ENCODE measurements at regions not wholly inside any gene's neighbourhood (a gene's known extent, or its start where the extent isn't known, plus 50 kb on each side); places are given as distances from the start of the nearest gene placed in this dataset.

- DNase-seq (ENCODE audit: low read depth, low spot score): no peak
- RAD21 ChIA-PET (ENCODE audit: low non-redundant PET in 1 of 2, low total read pairs in 2 of 2, uncharacterized antibody in 2 of 2, unreplicated experiment in 2 of 2): no interaction called here
- CTCF ChIA-PET: no interaction called here
These were observed 185.7 kb upstream of the MARCKS start for GRCh38 chr6:113671421-113671820.

More at GRCh38 chr6:113671421-113671820, 185.7 kb upstream of the MARCKS start:
- no peak overlapping the region for H3K9ac ChIP-seq (ENCODE audit: low read length)
- H3K4me3 ChIP-seq (replicated peaks in 1 of 2; ENCODE audit: low read depth in 1 of 2, low read length in 2 of 2): no peak overlapping the region
- H3K27ac ChIP-seq (ENCODE audit: low read depth, low read length): no peak overlapping the region
- TF ChIP-seq SRF (IDR thresholded peaks at IDR 0.05; ENCODE audit: low read depth): no peak
- TF ChIP-seq SP1 (IDR thresholded peaks at IDR 0.05; ENCODE audit: low read depth): no peak
- no peak for TF ChIP-seq ATF3 (IDR thresholded peaks at IDR 0.05)
- no peak for TF ChIP-seq POLR2AphosphoS5 (IDR thresholded peaks at IDR 0.05; ENCODE audit: low read depth, low read length)
- TF ChIP-seq SIN3A (IDR thresholded peaks at IDR 0.05; ENCODE audit: low read depth): no peak
- no peak for TF ChIP-seq EGR1 (IDR thresholded peaks at IDR 0.05; ENCODE audit: low read depth)
- TF ChIP-seq EZH2phosphoT487 (IDR thresholded peaks at IDR 0.05; ENCODE audit: borderline replicate concordance): no peak
- TF ChIP-seq, protein P1, sequence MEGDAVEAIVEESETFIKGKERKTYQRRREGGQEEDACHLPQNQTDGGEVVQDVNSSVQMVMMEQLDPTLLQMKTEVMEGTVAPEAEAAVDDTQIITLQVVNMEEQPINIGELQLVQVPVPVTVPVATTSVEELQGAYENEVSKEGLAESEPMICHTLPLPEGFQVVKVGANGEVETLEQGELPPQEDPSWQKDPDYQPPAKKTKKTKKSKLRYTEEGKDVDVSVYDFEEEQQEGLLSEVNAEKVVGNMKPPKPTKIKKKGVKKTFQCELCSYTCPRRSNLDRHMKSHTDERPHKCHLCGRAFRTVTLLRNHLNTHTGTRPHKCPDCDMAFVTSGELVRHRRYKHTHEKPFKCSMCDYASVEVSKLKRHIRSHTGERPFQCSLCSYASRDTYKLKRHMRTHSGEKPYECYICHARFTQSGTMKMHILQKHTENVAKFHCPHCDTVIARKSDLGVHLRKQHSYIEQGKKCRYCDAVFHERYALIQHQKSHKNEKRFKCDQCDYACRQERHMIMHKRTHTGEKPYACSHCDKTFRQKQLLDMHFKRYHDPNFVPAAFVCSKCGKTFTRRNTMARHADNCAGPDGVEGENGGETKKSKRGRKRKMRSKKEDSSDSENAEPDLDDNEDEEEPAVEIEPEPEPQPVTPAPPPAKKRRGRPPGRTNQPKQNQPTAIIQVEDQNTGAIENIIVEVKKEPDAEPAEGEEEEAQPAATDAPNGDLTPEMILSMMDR (IDR thresholded peaks at IDR 0.05 in 2 of 3, conservative IDR thresholded peaks at IDR 0.05 in 1 of 3; ENCODE audit: borderline replicate concordance in 1 of 3, insufficient read depth in 1 of 3, low read depth in 2 of 3, low read length in 2 of 3): no peak
- no peak for TF ChIP-seq YY1 (IDR thresholded peaks at IDR 0.05; ENCODE audit: extremely low read depth, insufficient replicate concordance, low read depth, low read length)
- no peak for TF ChIP-seq ELF1 (IDR thresholded peaks at IDR 0.05; ENCODE audit: borderline replicate concordance, low read depth)
- no peak for TF ChIP-seq JUND (IDR thresholded peaks at IDR 0.05)
- TF ChIP-seq, protein P2, sequence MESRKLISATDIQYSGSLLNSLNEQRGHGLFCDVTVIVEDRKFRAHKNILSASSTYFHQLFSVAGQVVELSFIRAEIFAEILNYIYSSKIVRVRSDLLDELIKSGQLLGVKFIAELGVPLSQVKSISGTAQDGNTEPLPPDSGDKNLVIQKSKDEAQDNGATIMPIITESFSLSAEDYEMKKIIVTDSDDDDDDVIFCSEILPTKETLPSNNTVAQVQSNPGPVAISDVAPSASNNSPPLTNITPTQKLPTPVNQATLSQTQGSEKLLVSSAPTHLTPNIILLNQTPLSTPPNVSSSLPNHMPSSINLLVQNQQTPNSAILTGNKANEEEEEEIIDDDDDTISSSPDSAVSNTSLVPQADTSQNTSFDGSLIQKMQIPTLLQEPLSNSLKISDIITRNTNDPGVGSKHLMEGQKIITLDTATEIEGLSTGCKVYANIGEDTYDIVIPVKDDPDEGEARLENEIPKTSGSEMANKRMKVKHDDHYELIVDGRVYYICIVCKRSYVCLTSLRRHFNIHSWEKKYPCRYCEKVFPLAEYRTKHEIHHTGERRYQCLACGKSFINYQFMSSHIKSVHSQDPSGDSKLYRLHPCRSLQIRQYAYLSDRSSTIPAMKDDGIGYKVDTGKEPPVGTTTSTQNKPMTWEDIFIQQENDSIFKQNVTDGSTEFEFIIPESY (IDR thresholded peaks at IDR 0.05; ENCODE audit: extremely low read depth, insufficient replicate concordance, low read length): no peak
- TF ChIP-seq POLR2A (IDR thresholded peaks at IDR 0.05; ENCODE audit: borderline replicate concordance, extremely low read depth, insufficient read depth, insufficient read length): no peak
- TF ChIP-seq ZFX (IDR thresholded peaks at IDR 0.05): no peak
- no peak for TF ChIP-seq RAD21 (IDR thresholded peaks at IDR 0.05; ENCODE audit: low read depth)
- TF ChIP-seq, protein P3, sequence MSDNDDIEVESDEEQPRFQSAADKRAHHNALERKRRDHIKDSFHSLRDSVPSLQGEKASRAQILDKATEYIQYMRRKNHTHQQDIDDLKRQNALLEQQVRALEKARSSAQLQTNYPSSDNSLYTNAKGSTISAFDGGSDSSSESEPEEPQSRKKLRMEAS (IDR thresholded peaks at IDR 0.05): no peak
- no peak for TF ChIP-seq REST (IDR thresholded peaks at IDR 0.05; ENCODE audit: low read depth)
- TF ChIP-seq ZNF274 (IDR thresholded peaks at IDR 0.05; ENCODE audit: low read depth, low read length): no peak
- TF ChIP-seq TCF7L2 (IDR thresholded peaks at IDR 0.05; ENCODE audit: borderline replicate concordance, extremely low read depth, insufficient read depth, insufficient read length): no peak
- no peak for TF ChIP-seq CBX3 (IDR thresholded peaks at IDR 0.05; ENCODE audit: low read depth)
- H3K36me3 ChIP-seq (ENCODE audit: control insufficient read depth in 1 of 2, insufficient read depth in 2 of 2, low read length in 2 of 2): no peaks in the 10 kb centered on the region
- H3K4me2 ChIP-seq (ENCODE audit: low read length): no peak overlapping the region
- intact Hi-C loops (cut with micrococcal nuclease): no loop called here
- POLR2A ChIA-PET: no interaction called here
- no TSS peak for BruUV-seq (replicated peaks)
- H3K9me2 ChIP-seq (ENCODE audit: insufficient read depth): no peaks in the 10 kb centered on the region
- no peaks in the 10 kb centered on the region for H3K79me2 ChIP-seq (ENCODE audit: insufficient read depth, low read length)
- H2AFZ ChIP-seq (ENCODE audit: low read depth, low read length, poor library complexity, severe bottlenecking): no peak overlapping the region
- no peaks in the 10 kb centered on the region for H3K27me3 ChIP-seq (ENCODE audit: insufficient read depth, low read length)
- no peak for ATAC-seq
- no peaks in the 10 kb centered on the region for H4K20me1 ChIP-seq (ENCODE audit: insufficient read depth)
- H3K9me3 ChIP-seq (ENCODE audit: control insufficient read depth in 1 of 2, insufficient read depth in 1 of 2, low read depth in 1 of 2, low read length in 2 of 2): no peaks in the 10 kb centered on the region
- H3K4me1 ChIP-seq (ENCODE audit: control insufficient read depth in 1 of 2, insufficient read depth in 2 of 2, low read length in 2 of 2): no peaks in the 10 kb centered on the region
